Esophagus muscularis mucosa (tissue), 4 donors: ENCODE measurements at regions not wholly inside any gene's neighbourhood (a gene's known extent, or its start where the extent isn't known, plus 50 kb on each side); places are given as distances from the start of the nearest gene placed in this dataset.

ENCODE experiments used
- DNase-seq: peaks from one replicate; pipeline ENCODE4 v3.0.0-alpha.2; 2017; ENCODE audit errors: extremely low spot score
- H3K27ac ChIP-seq, 4 donors: fragments of 200-600 bp; sonication (generic); replicated peaks in 1 of 4; 1 replicate in 3 of 4; 2 replicates in 1 of 4; pipeline ENCODE4 v1.5.1; 2016 to 2019; ENCODE audit warnings: mild to moderate bottlenecking in 1 of 4
- H3K27me3 ChIP-seq, 4 donors: fragments of 200-600 bp; sonication (generic); one replicate each; pipeline versions ENCODE4 v1.5.1 to v1.6.0; 2016 to 2019
- H3K36me3 ChIP-seq, 4 donors: fragments of 200-600 bp; sonication (generic); one replicate each; pipeline ENCODE4 v1.5.1; 2016 to 2019
- H3K4me1 ChIP-seq, 4 donors: fragments of 200-600 bp; sonication (generic); one replicate each; pipeline ENCODE4 v1.5.1; 2016 to 2019
- H3K4me3 ChIP-seq, 4 donors: fragments of 200-600 bp; sonication (generic); 1 replicate in 2 of 4; 2 replicates in 2 of 4; pipeline ENCODE4 v1.5.1; 2016 to 2019; ENCODE audit warnings: mild to moderate bottlenecking in 4 of 4, moderate library complexity in 1 of 4
- H3K9me3 ChIP-seq, 4 donors: fragments of 200-600 bp; sonication (generic); 1 replicate in 3 of 4; 2 replicates in 1 of 4; pipeline ENCODE4 v1.5.1; 2016 to 2019
- EP300 ChIP-seq: sonication (generic); formaldehyde crosslinking; IDR thresholded peaks from one replicate; pipeline ENCODE4 v1.6.1; 2017; ENCODE audit warnings: antibody characterized with exemption
- POLR2A ChIP-seq: fragments of 450-650 bp; IDR thresholded peaks from one replicate; pipeline ENCODE4 v1.6.1; 2017; ENCODE audit warnings: antibody characterized with exemption, moderate library complexity, mild to moderate bottlenecking, low read depth
- POLR2AphosphoS5 ChIP-seq, 2 donors: sonication (generic); formaldehyde crosslinking; IDR thresholded peaks; one replicate each; pipeline ENCODE4 v1.6.1; 2017; ENCODE audit warnings: antibody characterized with exemption in 2 of 2
- WGBS: methylation state at CpG from one replicate; pipeline ENCODE4 v1.1.5; 2018; 5-methylcytosine and 5-hydroxymethylcytosine counted together
- intact Hi-C: fragments of 100-400 bp; cut with DNase I; formaldehyde crosslinking; loops from one replicate; pipeline ENCODE4 v1.15.1; 2023
- TF ChIP-seq, protein P1 (sequence below), 3 experiments: fragments of 200-600 bp in 2 of 3; fragments of 450-650 bp in 1 of 3; sonication (generic) in 2 of 3; IDR thresholded peaks; one replicate each; pipeline ENCODE4 v1.5.1; 2017 to 2019; ENCODE audit warnings: antibody characterized with exemption in 3 of 3, mild to moderate bottlenecking in 2 of 3, moderate library complexity in 1 of 3

DNA sequence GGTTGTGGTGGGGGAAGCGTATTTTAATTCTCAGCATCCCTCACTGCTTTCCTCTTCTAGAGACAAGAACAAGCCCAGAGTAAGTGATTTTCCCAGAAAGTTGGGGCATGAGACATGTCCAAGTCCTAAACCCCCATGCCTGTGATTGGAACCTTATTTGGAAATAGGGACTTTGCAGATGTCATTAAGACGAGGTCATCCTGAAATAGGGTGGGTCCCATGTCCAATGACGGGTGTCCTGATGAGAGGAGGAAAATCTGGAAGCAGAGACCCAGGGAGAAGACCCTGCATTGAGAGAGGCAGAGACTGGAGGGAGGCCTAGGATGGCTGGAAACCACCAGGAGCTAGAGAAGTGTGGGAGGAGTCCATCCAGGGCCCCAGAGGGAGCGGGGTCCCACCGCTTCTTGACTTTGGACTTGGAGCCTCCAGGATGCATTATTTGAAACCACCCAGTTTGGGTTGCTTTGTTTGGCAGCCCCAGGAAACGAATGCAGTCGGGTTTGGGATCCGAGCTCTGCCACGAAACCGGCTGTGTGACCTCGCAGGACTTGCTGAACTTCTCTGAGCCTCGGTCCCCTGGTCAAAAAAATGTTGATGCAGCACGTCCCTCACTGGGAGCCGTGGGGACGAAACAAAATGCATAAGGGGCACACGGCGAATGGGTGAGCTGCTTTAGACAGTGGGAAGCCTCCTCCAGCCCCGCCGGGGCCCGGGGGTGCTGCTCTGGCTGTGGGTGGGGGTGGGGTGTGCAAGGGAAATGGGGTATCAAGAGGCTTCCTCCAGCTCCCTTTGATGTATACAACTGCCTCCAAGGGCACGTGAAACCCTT, 113.9 kb downstream of the CPZ start:
- DNase-seq, result no peak
- WGBS, result 73% methylated on average over 16 of the region's 21 CpGs
- Histone ChIP-seq H3K27ac (no peak overlapping the region), H3K27me3 (peaks cover 0 to 79% (median 4%) of the 10 kb centered on the region in 4 donors), H3K9me3 (peaks cover 0 to 4% (median 0%) of the 10 kb centered on the region in 4 donors), H3K36me3 (no peaks in the 10 kb centered on the region), H3K4me3 (no peak overlapping the region), H3K4me1 (no peaks in the 10 kb centered on the region)
- TF ChIP-seq POLR2AphosphoS5 (IDR thresholded peaks at IDR 0.05), result no peak
- TF ChIP-seq, protein P1, sequence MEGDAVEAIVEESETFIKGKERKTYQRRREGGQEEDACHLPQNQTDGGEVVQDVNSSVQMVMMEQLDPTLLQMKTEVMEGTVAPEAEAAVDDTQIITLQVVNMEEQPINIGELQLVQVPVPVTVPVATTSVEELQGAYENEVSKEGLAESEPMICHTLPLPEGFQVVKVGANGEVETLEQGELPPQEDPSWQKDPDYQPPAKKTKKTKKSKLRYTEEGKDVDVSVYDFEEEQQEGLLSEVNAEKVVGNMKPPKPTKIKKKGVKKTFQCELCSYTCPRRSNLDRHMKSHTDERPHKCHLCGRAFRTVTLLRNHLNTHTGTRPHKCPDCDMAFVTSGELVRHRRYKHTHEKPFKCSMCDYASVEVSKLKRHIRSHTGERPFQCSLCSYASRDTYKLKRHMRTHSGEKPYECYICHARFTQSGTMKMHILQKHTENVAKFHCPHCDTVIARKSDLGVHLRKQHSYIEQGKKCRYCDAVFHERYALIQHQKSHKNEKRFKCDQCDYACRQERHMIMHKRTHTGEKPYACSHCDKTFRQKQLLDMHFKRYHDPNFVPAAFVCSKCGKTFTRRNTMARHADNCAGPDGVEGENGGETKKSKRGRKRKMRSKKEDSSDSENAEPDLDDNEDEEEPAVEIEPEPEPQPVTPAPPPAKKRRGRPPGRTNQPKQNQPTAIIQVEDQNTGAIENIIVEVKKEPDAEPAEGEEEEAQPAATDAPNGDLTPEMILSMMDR (IDR thresholded peaks at IDR 0.05), result no peak
- TF ChIP-seq EP300, result no peak
- intact Hi-C loops, result no loop called here

DNA sequence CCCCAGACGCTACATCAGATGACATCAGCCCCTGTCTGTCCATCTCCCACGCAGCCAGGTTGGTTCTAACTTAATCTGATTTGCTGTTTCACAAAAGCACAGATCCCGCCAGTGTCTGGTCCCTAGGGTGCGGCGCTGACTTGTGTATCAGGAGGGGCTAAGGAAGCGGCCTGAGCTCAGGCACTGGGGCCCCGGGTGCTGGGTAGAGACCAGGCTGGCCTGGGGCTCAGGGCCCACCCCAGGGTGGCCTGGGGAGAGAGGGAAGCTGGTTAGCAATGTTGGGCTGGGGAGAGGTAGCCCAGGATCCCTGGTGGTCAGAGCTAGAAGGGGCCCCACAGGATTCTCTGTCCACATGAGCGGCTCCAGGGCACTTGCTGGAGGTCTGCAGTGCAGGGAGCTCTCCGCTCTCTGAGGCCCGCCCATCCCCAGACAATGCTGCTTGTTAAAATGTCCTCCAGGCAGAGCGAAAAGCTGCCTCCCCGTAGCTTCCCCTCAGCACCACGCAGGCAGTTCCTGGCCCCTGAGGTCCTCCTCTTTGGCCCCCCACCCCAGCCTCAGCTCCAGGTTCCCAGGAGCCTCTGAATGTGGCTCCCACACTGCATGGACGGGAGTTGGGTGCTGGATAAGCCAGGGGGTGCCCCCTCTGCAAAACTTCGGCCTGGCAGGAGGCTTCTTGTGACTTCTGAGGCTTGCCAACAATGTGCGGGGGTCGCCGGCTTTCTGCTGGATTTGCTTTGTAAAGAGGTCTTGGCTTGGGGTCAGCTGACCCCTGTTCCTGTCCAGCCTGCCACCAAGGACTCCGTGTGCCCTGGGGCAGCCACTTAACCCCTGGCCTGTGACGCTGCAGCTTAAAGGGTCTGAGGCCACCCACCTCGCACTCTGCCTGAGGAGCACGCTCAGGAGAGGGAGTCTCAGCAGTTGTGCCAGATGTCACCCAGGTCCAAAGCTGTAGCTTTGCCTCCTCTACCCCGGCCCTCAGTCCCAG, 112.9 kb downstream of the CPZ start:
- whole genome bisulfite sequencing, result 69% methylated on average over 12 of the region's 23 CpGs
- TF ChIP-seq, protein P1 (IDR thresholded peaks at IDR 0.05), result no peak
- TF ChIP-seq POLR2AphosphoS5 (IDR thresholded peaks at IDR 0.05) (no peak), POLR2A (no peak), EP300 (no peak)
- intact Hi-C loops, result no loop called here
- Histone ChIP-seq H3K27me3 (peaks cover 0 to 88% (median 8%) of the 10 kb centered on the region in 4 donors), H3K9me3 (no peaks in the 10 kb centered on the region), H3K27ac (no peak overlapping the region), H3K36me3 (no peaks in the 10 kb centered on the region), H3K4me3 (no peak overlapping the region), H3K4me1 (peaks cover 0 to 6% (median 3%) of the 10 kb centered on the region in 4 donors)
- DNase-seq, result no peak

DNA sequence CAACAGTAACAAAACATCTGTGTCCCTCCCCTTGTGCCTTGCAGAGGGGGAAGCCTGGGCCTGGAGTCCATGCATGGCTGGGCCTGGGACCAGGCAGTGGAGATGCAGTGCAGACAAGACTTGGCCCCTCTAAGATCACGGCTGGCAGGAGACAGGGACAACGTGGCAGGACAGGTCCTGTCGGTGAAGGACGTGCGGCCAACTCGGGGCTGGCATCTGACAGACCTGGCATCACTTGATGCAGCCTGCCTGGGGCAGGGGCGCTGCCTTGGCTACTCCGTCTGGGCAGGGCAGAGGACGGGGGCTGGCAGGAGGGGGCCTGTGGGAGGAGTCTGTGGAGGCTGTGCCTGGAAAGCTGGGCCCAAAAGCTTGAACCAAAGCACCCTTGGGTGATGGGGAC, 112.1 kb downstream of the CPZ start:
- DNase-seq, result no peak
- H3K4me1 ChIP-seq, result peaks cover 0 to 11% (median 8%) of the 10 kb centered on the region in 4 donors
- 88% methylated on average over 4 of the region's 9 CpGs for WGBS
- H3K4me3 ChIP-seq, result no peak overlapping the region
- no peaks in the 10 kb centered on the region for H3K9me3 ChIP-seq
- TF ChIP-seq, protein P1 (IDR thresholded peaks at IDR 0.05), result no peak
- no peak for TF ChIP-seq POLR2AphosphoS5 (IDR thresholded peaks at IDR 0.05)
- no peak for TF ChIP-seq EP300
- TF ChIP-seq POLR2A, result no peak
- no peak overlapping the region for H3K27ac ChIP-seq
- intact Hi-C loops, result no loop called here
- H3K36me3 ChIP-seq, result no peaks in the 10 kb centered on the region
- H3K27me3 ChIP-seq, result peaks cover 0 to 95% (median 9%) of the 10 kb centered on the region in 4 donors

DNA sequence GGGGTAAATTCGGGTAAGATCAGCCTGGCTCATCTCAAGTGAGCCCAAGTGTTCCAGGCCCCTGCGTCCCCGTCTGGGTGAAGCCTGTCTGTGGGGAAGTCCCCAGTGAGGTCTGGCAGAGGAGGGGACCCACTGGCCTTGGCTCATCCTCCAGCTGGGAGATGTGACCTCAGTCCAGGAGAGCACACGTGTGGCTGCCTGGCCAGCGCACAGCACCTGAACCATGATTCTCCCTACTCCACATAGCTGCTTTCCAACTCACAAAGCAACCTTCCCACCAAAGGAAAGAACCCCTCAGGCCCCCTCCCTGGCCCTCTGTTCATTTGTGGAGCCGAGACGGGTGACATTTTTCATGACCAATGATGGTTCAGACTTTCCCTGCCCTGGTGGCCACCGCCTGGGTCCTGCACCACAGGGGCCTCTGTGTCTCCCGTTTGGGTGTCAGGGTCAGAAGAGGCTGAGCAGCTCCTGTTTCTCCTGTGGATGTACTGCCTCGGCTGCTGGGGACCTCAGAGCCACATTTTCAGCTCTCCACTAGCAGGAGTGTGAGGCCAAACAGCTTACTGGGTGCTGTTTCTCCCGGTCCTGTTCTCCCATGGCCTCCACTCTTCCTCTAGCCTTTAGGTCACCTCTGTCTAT, 111.4 kb downstream of the CPZ start:
- H3K27ac ChIP-seq, result no peak overlapping the region
- no peaks in the 10 kb centered on the region for H3K36me3 ChIP-seq
- intact Hi-C loops, result no loop called here
- no peaks in the 10 kb centered on the region for H3K9me3 ChIP-seq
- DNase-seq, result no peak
- no peak overlapping the region for H3K4me3 ChIP-seq
- peaks cover 0 to 11% (median 8%) of the 10 kb centered on the region in 4 donors for H3K4me1 ChIP-seq
- H3K27me3 ChIP-seq, result peaks cover 0 to 96% (median 12%) of the 10 kb centered on the region in 4 donors
- no peak for TF ChIP-seq POLR2A
- TF ChIP-seq POLR2AphosphoS5 (IDR thresholded peaks at IDR 0.05), result no peak
- no peak for TF ChIP-seq EP300
- TF ChIP-seq, protein P1 (IDR thresholded peaks at IDR 0.05), result no peak
- WGBS, result 65% methylated on average over 6 of the region's 11 CpGs
